Left cardiac atrium (tissue), 4 donors: ENCODE measurements at regions not wholly inside any gene's neighbourhood (a gene's known extent, or its start where the extent isn't known, plus 50 kb on each side); places are given as distances from the start of the nearest gene placed in this dataset.
A peak's percentile ranks its signal among the peaks of the same experiment; 100 is the strongest.
"Not testable (repeated sequence)": the region's sequence is repeated elsewhere in the genome, so short reads cannot be mapped to it uniquely, and the experiment has no call there.

Experiments used
- ATAC-seq, 2 donors: fragments of 200-7000 bp; cut with Tn5 transposase; one replicate each; pipeline ENCODE4 v1.9.1; 2020; ENCODE audit warnings: mild to moderate bottlenecking in 2 of 2, moderate library complexity in 2 of 2
- DNase-seq: peaks from one replicate; pipeline ENCODE4 v3.0.0-alpha.2; 2020
- intact Hi-C, 2 donors: fragments of 100-400 bp; cut with DNase I; formaldehyde crosslinking; loops; one replicate each; pipeline versions ENCODE4 v1.14.1 to v1.15.1; 2022 to 2023
- donor health status: DM: no; HTN: yes; CAD: no.
- donor health status: DM: no; HTN: yes; CAD: no; lungs with severe emphysema.
- donor health status: DM: yes; HTN: yes; CAD: no.
- donor health status: Dilated cardiomyopathy.

DNA sequence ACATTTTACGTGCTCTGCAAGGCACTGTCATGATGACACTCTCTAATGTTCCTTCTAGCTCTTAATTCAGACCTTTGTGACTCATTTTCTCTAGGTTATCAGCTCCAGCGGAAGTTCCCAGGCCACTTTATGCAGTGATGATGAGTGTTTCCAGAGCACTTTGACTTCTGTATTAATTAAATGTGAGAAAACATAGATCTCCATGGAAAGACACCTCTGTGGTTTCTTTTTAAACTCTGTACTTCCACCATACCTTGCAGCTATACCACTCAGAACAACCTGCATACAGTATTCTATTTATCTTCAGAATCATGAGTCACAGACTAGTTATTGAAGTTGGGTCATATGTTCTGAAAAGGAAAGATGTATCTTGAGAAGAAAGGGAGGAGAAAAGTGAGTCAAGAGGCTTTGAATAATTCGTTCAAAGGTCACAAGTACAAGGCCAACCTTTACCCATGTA is 175.6 kb upstream of the TENM4 start:
- ATAC-seq (no peak), DNase-seq (no peak)
- intact Hi-C loops, result no loop called here

DNA sequence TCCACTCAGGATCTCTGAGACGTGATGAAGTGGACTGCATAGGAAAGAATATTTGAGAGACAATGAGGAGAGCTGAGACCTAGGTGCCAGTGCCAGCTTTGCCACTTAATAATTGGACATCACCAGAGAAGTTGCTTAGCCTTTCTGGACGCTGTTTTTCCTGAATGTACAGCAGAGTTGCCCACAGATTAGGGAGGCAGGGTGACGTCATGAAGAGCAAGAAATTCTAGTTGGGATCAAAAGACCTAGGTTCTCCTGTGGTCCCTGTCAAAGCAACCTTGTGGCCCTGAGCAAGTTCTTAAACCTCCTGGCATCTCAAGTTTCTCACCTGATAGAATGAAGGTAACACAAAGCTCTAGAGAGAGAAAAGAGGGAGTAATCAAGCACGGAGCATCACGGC is 174.6 kb upstream of the TENM4 start:
- ATAC-seq (no peak), DNase-seq (no peak)
- intact Hi-C loops, result no loop called here

DNA sequence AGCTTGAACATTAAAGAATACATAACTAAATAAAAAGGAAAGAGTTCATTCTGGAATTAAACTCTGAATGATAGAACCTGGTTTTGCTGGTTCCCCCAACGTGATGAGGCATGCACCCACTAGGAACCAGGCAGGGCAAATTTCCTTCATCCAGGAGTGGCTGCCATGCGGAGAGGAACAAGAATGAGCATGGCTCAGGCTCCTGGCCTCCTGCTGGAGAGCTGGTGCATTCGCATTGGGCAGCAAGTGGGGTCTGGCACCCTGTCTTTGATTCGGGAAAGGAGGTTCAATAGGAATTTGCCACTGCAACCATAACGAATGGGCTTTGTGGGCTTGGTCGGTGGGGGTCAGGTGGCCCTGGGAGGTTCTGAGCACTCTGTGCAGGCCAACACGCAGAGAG is 169.8 kb upstream of the TENM4 start:
- ATAC-seq, result no peak
- DNase-seq, result no peak
- intact Hi-C loops, result no loop called here

DNA sequence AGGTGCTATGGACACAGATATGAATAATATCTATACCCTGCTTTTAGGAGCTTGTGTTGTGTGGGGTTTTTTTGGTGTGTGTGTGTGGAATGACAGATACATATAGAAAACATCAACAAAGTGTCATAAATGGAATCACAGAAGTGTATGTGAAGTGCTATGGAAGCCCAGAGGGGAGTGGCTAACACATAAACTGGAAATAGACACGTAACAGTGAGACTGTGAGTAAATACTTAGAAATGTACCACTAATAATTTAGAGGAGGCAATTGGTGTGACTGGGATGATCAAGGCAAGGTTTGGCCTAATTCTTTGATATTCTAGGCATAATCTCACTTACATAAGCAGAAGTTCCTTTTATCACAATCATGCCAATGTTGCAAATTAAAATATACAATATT is 169.3 kb upstream of the TENM4 start:
- DNase-seq (no peak), ATAC-seq (no peak)
- intact Hi-C loops, result no loop called here

DNA sequence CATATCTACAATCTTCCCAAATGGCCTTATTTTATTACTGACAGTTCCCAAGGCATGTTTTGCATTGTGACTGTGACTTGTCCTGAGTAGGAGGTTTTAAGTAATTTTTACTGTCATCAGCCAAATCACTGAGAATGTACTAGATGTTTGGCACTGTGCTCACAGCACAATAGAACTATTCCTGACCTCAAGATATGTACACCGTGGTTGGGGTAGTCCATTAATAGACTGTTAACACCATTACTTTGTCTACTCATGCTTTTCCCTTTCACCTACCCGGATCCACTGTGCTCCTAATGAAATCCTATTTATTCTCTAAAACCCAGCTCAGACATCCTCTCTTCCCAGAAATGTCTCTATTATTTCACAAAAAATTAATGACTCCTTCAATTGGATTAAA is 168.7 kb upstream of the TENM4 start:
- DNase-seq (no peak), ATAC-seq (peak in 1 of 2 donors; percentile 49)
- intact Hi-C loops, result no loop called here

- ATAC-seq, intact Hi-C loops, DNase-seq: not testable (repeated sequence)
These were observed 165.6 kb upstream of the TENM4 start for GRCh38 chr11:79606461-79606860.

DNA sequence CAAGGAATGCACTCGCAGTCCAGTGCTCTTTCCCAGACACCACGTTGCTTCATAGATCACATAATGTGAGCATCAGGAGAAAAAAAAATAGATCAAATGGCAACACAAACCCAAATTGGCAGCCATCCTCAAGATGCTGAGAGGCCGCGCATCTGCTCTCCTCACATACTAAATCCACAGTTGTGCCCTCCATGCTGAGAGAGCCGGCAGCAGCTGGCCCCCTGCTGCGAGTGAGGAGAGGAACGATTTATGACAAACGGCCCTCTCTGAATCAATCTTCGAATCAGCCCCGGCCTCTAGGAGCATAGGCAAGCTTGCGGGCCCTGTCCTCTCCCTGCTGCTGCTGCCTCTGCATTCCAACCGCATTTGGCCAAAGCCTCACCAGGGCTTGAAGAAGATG is 159.9 kb upstream of the TENM4 start:
- ATAC-seq (no peak), DNase-seq (no peak)
- intact Hi-C loops, result no loop called here

DNA sequence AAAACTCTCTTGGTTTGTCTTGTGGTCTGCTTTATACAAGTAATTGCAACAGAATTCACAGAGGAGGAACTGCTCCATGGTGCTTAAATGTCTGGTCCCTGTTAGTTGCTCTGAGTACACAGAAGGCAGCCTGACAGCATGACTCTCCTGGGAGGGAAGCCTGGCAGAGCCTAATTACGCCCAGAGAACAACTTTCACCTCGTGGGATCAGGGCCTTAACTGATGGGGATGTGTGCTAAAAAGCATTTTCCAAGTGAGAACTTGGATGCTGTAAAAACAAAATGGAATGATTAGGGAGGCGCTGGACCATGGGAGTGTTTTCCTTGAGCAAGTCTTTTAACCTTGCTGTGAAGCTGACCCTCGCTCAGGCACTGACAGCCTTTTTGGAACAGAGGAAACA is 154.0 kb upstream of the TENM4 start:
- intact Hi-C loops, result no loop called here
- ATAC-seq (peak in 1 of 2 donors; percentile 71), DNase-seq (no peak)

GRCh38 chr11:79592824-79593223 is 152.0 kb upstream of the TENM4 start:
- intact Hi-C loops, result no loop called here
- ATAC-seq (no peak), DNase-seq (no peak)

DNA sequence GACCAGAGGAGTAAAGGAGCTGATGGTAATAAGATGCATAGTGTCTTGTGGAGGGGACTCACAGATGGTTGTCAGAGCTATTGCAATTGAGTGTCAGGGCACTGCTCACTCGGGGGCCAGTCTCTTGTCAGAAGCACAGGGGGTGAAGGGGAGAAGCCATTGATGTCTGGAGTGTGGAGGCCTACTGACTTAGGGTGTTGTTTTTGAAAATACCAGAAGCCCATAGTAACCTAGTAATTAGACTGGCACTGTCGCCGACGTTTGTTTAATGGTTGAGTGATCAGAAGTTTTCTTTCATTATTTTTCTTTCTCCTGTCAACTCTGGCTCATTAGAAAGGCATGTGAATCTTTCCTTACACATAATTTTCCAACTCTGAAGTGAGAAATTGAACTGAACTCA is 151.6 kb upstream of the TENM4 start:
- intact Hi-C loops, result no loop called here
- DNase-seq, result no peak
- ATAC-seq, result no peak

DNA sequence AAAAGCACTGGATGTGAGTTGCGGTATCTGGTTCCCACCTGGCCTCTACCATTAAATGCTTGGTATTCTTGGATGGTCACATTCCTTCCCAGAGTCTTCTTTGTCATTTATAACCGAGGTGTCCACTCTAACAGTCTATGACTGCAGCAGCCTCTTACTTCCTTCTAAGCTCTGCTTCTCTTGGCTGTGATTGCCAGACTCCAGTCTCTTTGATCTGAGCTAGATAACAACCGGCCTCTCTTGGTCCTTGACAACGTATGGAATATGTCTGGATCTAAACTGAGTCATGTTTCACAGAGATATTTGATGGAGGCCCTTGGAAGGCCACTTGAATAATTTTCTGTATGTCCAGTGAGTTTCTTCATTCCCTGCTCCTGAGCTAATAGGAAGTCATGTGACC is 141.6 kb upstream of the TENM4 start:
- DNase-seq (no peak), ATAC-seq (no peak)
- intact Hi-C loops, result no loop called here

GRCh38 chr11:79579063-79579462 is 138.2 kb upstream of the TENM4 start:
- intact Hi-C loops, result no loop called here
- DNase-seq (no peak), ATAC-seq (no peak)

- intact Hi-C loops, result no loop called here
- ATAC-seq, result no peak
- no peak for DNase-seq
These were observed 137.3 kb upstream of the TENM4 start for GRCh38 chr11:79578116-79578515.

DNA sequence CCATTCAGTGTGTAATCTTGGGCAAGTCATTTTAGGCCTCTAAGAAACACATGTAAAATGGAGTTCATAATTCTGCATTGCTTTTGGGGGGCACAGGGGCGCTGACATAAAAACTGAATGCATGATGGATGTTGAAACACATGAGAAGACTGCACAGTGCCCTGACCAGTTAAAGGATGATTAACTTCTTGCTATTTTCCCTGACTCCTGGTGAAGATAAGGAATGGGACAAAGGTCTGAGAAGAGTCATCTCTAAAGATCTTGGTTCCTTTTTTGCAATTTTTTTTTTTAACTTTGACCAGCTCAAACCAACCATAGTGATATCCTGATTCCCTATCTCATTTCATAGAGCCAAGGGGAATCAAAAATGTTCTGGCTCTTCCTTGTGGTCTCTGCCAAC is 134.9 kb upstream of the TENM4 start:
- ATAC-seq (no peak), DNase-seq (no peak)
- intact Hi-C loops, result no loop called here

DNA sequence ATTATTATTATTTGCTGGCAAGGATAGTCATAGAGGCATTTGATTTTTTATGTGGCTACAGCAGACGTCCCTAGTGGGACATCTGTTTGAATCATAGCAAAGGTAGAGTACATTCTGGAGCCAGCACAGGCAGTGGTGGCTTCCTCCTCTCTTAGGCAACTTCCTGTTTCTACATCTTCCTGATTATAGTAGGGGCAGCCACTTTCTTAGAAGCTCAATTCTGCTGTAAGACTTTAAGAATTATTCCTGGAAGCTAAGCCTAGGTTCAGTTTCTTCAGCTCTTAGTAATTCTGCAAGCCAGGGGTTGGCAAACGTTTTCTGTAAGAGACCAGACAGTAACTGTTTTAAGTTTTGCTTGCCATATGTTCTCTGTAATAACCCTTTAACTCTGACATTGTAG is 129.3 kb upstream of the TENM4 start:
- intact Hi-C loops, result no loop called here
- no peak for DNase-seq
- no peak for ATAC-seq

DNA sequence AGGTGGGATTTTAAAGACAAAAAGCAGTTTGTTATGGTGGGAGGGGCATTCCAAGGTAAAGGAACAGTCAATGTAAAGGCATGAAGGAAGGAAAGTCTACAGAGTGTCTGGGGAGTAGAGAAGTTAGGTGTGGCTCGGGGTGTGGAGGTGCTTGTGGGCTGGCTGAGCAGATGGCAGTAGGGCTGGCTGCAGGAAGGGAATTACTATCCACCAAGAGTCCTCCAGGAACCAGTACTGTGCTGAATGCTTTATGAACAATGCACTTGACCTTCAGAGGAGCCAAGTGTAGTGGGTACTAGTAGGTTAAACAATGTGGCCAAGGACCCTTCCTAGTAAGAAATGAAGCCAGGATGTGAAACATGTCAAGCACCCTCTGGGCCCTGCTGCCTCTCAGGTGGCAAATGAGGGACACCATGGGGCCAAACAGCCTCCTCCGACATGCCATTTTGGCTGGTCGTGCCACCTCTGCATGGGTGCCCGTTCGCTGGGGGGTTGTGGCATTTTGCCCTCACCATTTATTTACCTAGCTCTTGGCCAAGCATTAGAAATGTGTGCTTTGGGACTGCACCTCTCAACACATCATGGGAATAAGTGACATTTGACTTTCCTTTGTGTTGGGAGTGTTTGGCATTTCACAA is 123.6 kb upstream of the TENM4 start:
- ATAC-seq, result no peak
- DNase-seq, result no peak
- intact Hi-C loops, result no loop called here

- no peak for DNase-seq
- no peak for ATAC-seq
- intact Hi-C loops, result no loop called here
These were observed 120.7 kb upstream of the TENM4 start for GRCh38 chr11:79561496-79561895.

DNA sequence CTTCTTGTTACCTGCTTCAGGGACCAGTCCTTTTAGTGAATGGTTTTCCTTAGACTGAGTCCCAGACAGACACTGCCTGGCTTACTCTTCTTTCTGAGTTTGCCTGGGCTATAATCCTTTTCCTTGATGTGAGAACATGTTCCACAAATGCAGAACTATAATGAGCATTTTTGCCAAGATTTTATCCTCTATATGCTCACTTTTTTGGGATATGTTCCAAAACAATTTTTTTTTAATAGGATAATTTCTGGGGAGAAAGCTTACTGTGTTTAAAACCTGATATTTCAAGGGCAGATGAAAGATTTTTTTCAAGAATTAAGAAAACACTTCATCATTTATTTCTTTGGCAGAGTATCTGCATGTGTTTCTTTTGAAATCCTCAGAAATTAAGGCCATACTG is 110.0 kb upstream of the TENM4 start:
- intact Hi-C loops, result no loop called here
- ATAC-seq (no peak), DNase-seq (no peak)

- DNase-seq, result no peak
- intact Hi-C loops, result no loop called here
- ATAC-seq, result no peak
These were observed 106.4 kb upstream of the TENM4 start for GRCh38 chr11:79547256-79547655.

GRCh38 chr11:79546351-79546750 is 105.5 kb upstream of the TENM4 start:
- DNase-seq (no peak), ATAC-seq (no peak)
- intact Hi-C loops, result no loop called here

- ATAC-seq (no peak), DNase-seq (no peak)
- intact Hi-C loops, result no loop called here
These were observed 103.5 kb upstream of the TENM4 start for GRCh38 chr11:79544361-79544760.

DNA sequence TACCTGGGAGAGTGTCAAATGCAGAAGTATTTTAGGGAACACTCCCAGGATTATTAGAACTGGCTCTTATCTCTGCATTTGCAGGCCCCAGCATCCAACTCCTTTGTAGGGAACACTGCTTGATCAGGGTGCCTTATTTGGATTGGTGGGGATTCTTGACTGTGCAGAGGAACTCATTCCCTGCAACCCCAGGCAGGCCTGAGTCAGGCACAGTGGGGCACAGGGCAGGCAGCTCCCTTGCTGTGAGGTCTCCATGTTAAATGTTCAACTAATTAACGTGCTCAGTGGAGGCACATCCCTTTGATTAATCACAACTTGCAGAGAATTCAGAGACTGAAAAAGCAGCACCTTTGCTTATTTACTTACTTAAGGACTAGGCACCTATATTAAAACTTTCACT is 102.3 kb upstream of the TENM4 start:
- intact Hi-C loops, result no loop called here
- DNase-seq, result no peak
- no peak for ATAC-seq
